GM12878 (cell line): ENCODE measurements at regions not wholly inside any gene's neighbourhood (a gene's known extent, or its start where the extent isn't known, plus 50 kb on each side); places are given as distances from the start of the nearest gene placed in this dataset.

ENCODE experiments used
- ATAC-seq: fragments of 200-7000 bp; cut with Tn5 transposase; 3 replicates; pipeline ENCODE4 v1.9.1; 2020; ENCODE audit warnings: mild to moderate bottlenecking, moderate library complexity
- BruUV-seq: library from RNA; stranded (reverse); fragments of 400-500 nt; replicated peaks from 2 replicates; lab custom pipeline; 2021; lab: Mats Ljungman, UMichigan
- CTCF ChIA-PET: fragments of 300-600 bp; sonication (Branson Sonifier 250); formaldehyde crosslinking; extraction: SDS; loops from one replicate; lab custom pipeline; 2021; ENCODE audit warnings: inconsistent platforms; lab: Yijun Ruan, JAX
- POLR2A ChIA-PET: fragments of 350-600 bp; formaldehyde crosslinking; extraction: SDS; loops from one replicate; lab custom pipeline; 2021; ENCODE audit warnings: inconsistent platforms; lab: Charles Lee
- RAD21 ChIA-PET: fragments of 300-600 bp; sonication (Branson Sonifier 250); formaldehyde crosslinking; loops from one replicate; lab custom pipeline; 2023; ENCODE audit warnings: antibody characterized with exemption; ENCODE audit not compliant: unreplicated experiment; lab: Charles Lee
- SMC1A ChIA-PET: fragments of 300-600 bp; sonication (Branson Sonifier 250); formaldehyde crosslinking; loops from one replicate; lab custom pipeline; 2023; ENCODE audit not compliant: unreplicated experiment, uncharacterized antibody; lab: Charles Lee
- DNase-seq: peaks from one replicate; pipeline ENCODE4 v3.0.0-alpha.2; 2011; ENCODE audit warnings: low read depth, low spot score
- FAIRE-seq: peaks from 3 replicates; lab custom pipeline; 2011; peaks lifted over from hg19 to GRCh38; lab: Jason Lieb, UNC
- H2AFZ ChIP-seq: 2 replicates; pipeline ENCODE4 v1.6.0; 2011; ENCODE audit warnings: low read depth, low read length, control low read depth; ENCODE audit not compliant: control insufficient read depth
- H3K27ac ChIP-seq: 2 replicates; pipeline ENCODE4 v1.5.1; 2011; ENCODE audit warnings: control low read depth; ENCODE audit not compliant: control insufficient read depth, insufficient read depth
- H3K27me3 ChIP-seq, 2 experiments: replicated peaks in 1 of 2; 2 replicates each; pipeline versions ENCODE4 v1.6.0 to v1.6.1; 2011; ENCODE audit warnings: low read length in 1 of 2; ENCODE audit not compliant: control insufficient read depth in 2 of 2, insufficient read depth in 2 of 2
- H3K36me3 ChIP-seq, 2 experiments: 2 replicates each; pipeline ENCODE4 v1.5.1; 2011; ENCODE audit warnings: low read length in 1 of 2; ENCODE audit not compliant: control insufficient read depth in 2 of 2, insufficient read depth in 2 of 2
- H3K4me1 ChIP-seq: 2 replicates; pipeline ENCODE4 v1.6.1; 2011; ENCODE audit warnings: mild to moderate bottlenecking, low read length, moderate library complexity, mixed read lengths; ENCODE audit not compliant: control insufficient read depth, insufficient read depth
- H3K4me2 ChIP-seq: 2 replicates; pipeline ENCODE4 v1.6.0; 2011; ENCODE audit warnings: control low read depth; ENCODE audit not compliant: control insufficient read depth, insufficient read depth
- H3K4me3 ChIP-seq: fragments of 200-600 bp; sonication (generic); 2 replicates; pipeline ENCODE4 v1.5.1; 2016
- H3K79me2 ChIP-seq: 2 replicates; pipeline ENCODE4 v1.6.0; 2011; ENCODE audit warnings: low read length; ENCODE audit not compliant: control insufficient read depth, insufficient read depth
- H3K9ac ChIP-seq: 2 replicates; pipeline ENCODE4 v1.8.0; 2011; ENCODE audit warnings: low read length, control low read depth, mixed read lengths; ENCODE audit not compliant: control insufficient read depth, insufficient read depth
- H3K9me3 ChIP-seq: replicated peaks from 3 replicates; pipeline ENCODE4 v1.5.1; 2011; ENCODE audit warnings: mild to moderate bottlenecking, low read length; ENCODE audit not compliant: control insufficient read depth, insufficient read depth
- H4K20me1 ChIP-seq: 2 replicates; pipeline ENCODE4 v1.6.0; 2011; ENCODE audit not compliant: control insufficient read depth, insufficient read depth
- ATF7 ChIP-seq: fragments of 450-650 bp; IDR thresholded peaks from 2 replicates; pipeline ENCODE4 v1.6.1; 2016; ENCODE audit warnings: low read depth, mild to moderate bottlenecking
- CEBPZ ChIP-seq: fragments of 150-350 bp; IDR thresholded peaks from 2 replicates; pipeline ENCODE4 v1.6.1; 2016; ENCODE audit warnings: low read depth, low read length
- CHD4 ChIP-seq: fragments of 200-600 bp; sonication (generic); IDR thresholded peaks from 2 replicates; pipeline ENCODE4 v1.6.1; 2016; ENCODE audit warnings: mild to moderate bottlenecking
- CREM ChIP-seq: IDR thresholded peaks from 2 replicates; pipeline ENCODE4 v1.6.1; 2014; ENCODE audit warnings: antibody characterized with exemption, low read depth
- ELK1 ChIP-seq: IDR thresholded peaks from 2 replicates; pipeline ENCODE4 v1.6.1; 2012; ENCODE audit warnings: low read depth, low read length, improper control_type of control experiment
- ETV6 ChIP-seq, 2 experiments: fragments of 450-650 bp in 1 of 2; IDR thresholded peaks in 1 of 2; conservative IDR thresholded peaks in 1 of 2; 2 replicates each; pipeline ENCODE4 v1.6.1; 2014; ENCODE audit warnings: antibody characterized with exemption in 1 of 2, borderline replicate concordance in 1 of 2, low read depth in 1 of 2, mild to moderate bottlenecking in 1 of 2, moderate library complexity in 1 of 2
- EZH2 ChIP-seq: IDR thresholded peaks from 2 replicates; pipeline ENCODE4 v1.6.1; 2012; ENCODE audit warnings: low read depth, mild to moderate bottlenecking, control low read depth, inconsistent platforms, low read length, borderline replicate concordance; ENCODE audit not compliant: control insufficient read depth
- HCFC1 ChIP-seq: fragments of 150-350 bp; IDR thresholded peaks from 2 replicates; pipeline ENCODE4 v1.6.1; 2014; ENCODE audit warnings: low read length
- IRF4 ChIP-seq: IDR thresholded peaks from 2 replicates; pipeline ENCODE4 v1.6.1; 2011; ENCODE audit warnings: low read depth, low read length
- IRF5 ChIP-seq: fragments of 450-650 bp; IDR thresholded peaks from 2 replicates; pipeline ENCODE4 v1.6.1; 2017; ENCODE audit warnings: borderline replicate concordance
- MTA2 ChIP-seq: fragments of 450-650 bp; IDR thresholded peaks from 2 replicates; pipeline ENCODE4 v1.6.1; 2016; ENCODE audit warnings: low read depth, mild to moderate bottlenecking, moderate library complexity
- NFYA ChIP-seq: IDR thresholded peaks from 2 replicates; pipeline ENCODE4 v1.6.1; 2011; ENCODE audit warnings: low read depth, mild to moderate bottlenecking, low read length, improper control_type of control experiment, borderline replicate concordance
- RAD21 ChIP-seq: IDR thresholded peaks from 2 replicates; pipeline ENCODE4 v1.6.1; 2011; ENCODE audit warnings: mild to moderate bottlenecking, low read depth, low read length, moderate library complexity; ENCODE audit not compliant: insufficient read depth
- TCF3 ChIP-seq: IDR thresholded peaks from 2 replicates; pipeline ENCODE4 v1.6.1; 2012; ENCODE audit warnings: low read depth, mild to moderate bottlenecking, low read length, borderline replicate concordance; ENCODE audit not compliant: insufficient read depth
- YY1 ChIP-seq: IDR thresholded peaks from 2 replicates; pipeline ENCODE4 v1.6.1; 2011; ENCODE audit warnings: low read depth, mild to moderate bottlenecking, low read length
- WGBS: methylation state at CpG from one replicate; pipeline ENCODE4 v1.1.6; 2016; ENCODE audit warnings: low lambda C conversion rate; ENCODE audit not compliant: insufficient replicate concordance, insufficient coverage; ENCODE audit errors: missing lambda C conversion rate; 5-methylcytosine and 5-hydroxymethylcytosine counted together
- in situ Hi-C: fragments of 300-500 bp; cut with MboI; formaldehyde crosslinking; loops from 9 replicates; pipeline ENCODE4 v1.14.3; 2018; ENCODE audit warnings: mixed read lengths
- intact Hi-C: fragments of 100-400 bp; cut with micrococcal nuclease; formaldehyde crosslinking; loops from one replicate; pipeline ENCODE4 v1.14.2; 2022; ENCODE audit not compliant: unreplicated experiment

GRCh38 chr6:119602215-119603178 lies 252.9 kb upstream of the MAN1A1 start (continued):
- TF ChIP-seq IRF4 (no peak), HCFC1 (no peak), IRF5 (no peak)

- H3K27me3 ChIP-seq, result no peaks in the 10 kb centered on the region
- SMC1A ChIA-PET, result interaction anchor here (1.3 kb wide), 1 partner anchor 13 kb away, joined by 3 read pairs; no protein-coding TSS in a partner anchor
- H3K79me2 ChIP-seq, result no peaks in the 10 kb centered on the region
- CTCF ChIA-PET, result no interaction called here
- H3K4me2 ChIP-seq, result no peak overlapping the region
- H3K4me3 ChIP-seq, result no peak overlapping the region
- H4K20me1 ChIP-seq, result no peaks in the 10 kb centered on the region
- no peak overlapping the region for H2AFZ ChIP-seq
- H3K36me3 ChIP-seq, result no peaks in the 10 kb centered on the region
- in situ Hi-C loops (no loop called here), intact Hi-C loops (no loop called here)
- no peaks in the 10 kb centered on the region for H3K9me3 ChIP-seq
- no peaks in the 10 kb centered on the region for H3K4me1 ChIP-seq
- no TSS peak for BruUV-seq
- POLR2A ChIA-PET, result no interaction called here
- RAD21 ChIA-PET, result no interaction called here
- H3K9ac ChIP-seq, result no peak overlapping the region
- WGBS, result 56% methylated on average over 2 of the region's 2 CpGs
- FAIRE-seq, result no peak
- no peak for DNase-seq
- no peak for ATAC-seq
- no peak overlapping the region for H3K27ac ChIP-seq
- no peak for TF ChIP-seq ELK1
- no peak for TF ChIP-seq CEBPZ
- TF ChIP-seq YY1, result no peak
- no peak for TF ChIP-seq RAD21
- TF ChIP-seq IRF4, result no peak
- TF ChIP-seq CHD4, result no peak
- no peak for TF ChIP-seq ETV6 (conservative IDR thresholded peaks at IDR 0.05 in 1 of 2, IDR thresholded peaks at IDR 0.05 in 1 of 2; ENCODE audit: borderline replicate concordance in 1 of 2, low read depth in 1 of 2)
- no peak for TF ChIP-seq EZH2
- TF ChIP-seq TCF3, result no peak
- no peak for TF ChIP-seq CREM
- TF ChIP-seq MTA2, result no peak
- no peak for TF ChIP-seq NFYA
- TF ChIP-seq ATF7, result no peak
These were observed 249.3 kb upstream of the MAN1A1 start for GRCh38 chr6:119598883-119599282.
